Endothelial cell of umbilical vein (primary cell): ENCODE measurements at regions not wholly inside any gene's neighbourhood (a gene's known extent, or its start where the extent isn't known, plus 50 kb on each side); places are given as distances from the start of the nearest gene placed in this dataset.

Experiments used
- BruUV-seq: library from RNA; stranded (reverse); fragments of 400-500 nt; replicated peaks from 2 replicates; lab custom pipeline; 2021; lab: Mats Ljungman, UMichigan
- CTCF ChIA-PET: fragments of 300-600, 350-600 bp; sonication (Branson Sonifier 250); formaldehyde crosslinking; loops from one replicate; lab custom pipeline; 2021; ENCODE audit warnings: antibody characterized with exemption, inconsistent platforms; lab: Charles Lee
- POLR2A ChIA-PET: fragments of 300-600, 350-600 bp; sonication (Branson Sonifier 250); formaldehyde crosslinking; loops from one replicate; lab custom pipeline; 2021; ENCODE audit warnings: antibody characterized with exemption, inconsistent platforms; lab: Charles Lee
- DNase-seq: peaks from one replicate; pipeline ENCODE4 v3.0.0-alpha.2; 2011; ENCODE audit warnings: low read depth, low spot score
- FAIRE-seq: peaks from 2 replicates; lab custom pipeline; 2011; peaks lifted over from hg19 to GRCh38; lab: Jason Lieb, UNC
- H2AFZ ChIP-seq: 2 replicates; pipeline ENCODE4 v1.6.0; 2012; ENCODE audit warnings: low read depth, low read length, control low read depth, inconsistent platforms
- H3K27ac ChIP-seq: 2 replicates; pipeline ENCODE4 v1.5.1; 2011; ENCODE audit warnings: low read depth, mild to moderate bottlenecking, control low read depth, low read length, moderate library complexity; ENCODE audit not compliant: insufficient read depth
- H3K27me3 ChIP-seq, 2 experiments: 2 replicates each; pipeline versions ENCODE4 v1.6.0 to v1.6.1; 2011; ENCODE audit warnings: low read length in 2 of 2, mixed read lengths in 1 of 2; ENCODE audit not compliant: control insufficient read depth in 2 of 2, insufficient read depth in 2 of 2
- H3K36me3 ChIP-seq, 2 experiments: 2 replicates in 1 of 2; 3 replicates in 1 of 2; pipeline ENCODE4 v1.5.1; 2011; ENCODE audit warnings: low read length in 2 of 2, mild to moderate bottlenecking in 1 of 2, moderate library complexity in 1 of 2; ENCODE audit not compliant: control insufficient read depth in 2 of 2, insufficient read depth in 2 of 2; ENCODE audit errors: extremely low read depth in 1 of 2
- H3K4me1 ChIP-seq: 3 replicates; pipeline ENCODE4 v1.5.1; 2011; ENCODE audit warnings: mild to moderate bottlenecking, low read length; ENCODE audit not compliant: control insufficient read depth, insufficient read depth; ENCODE audit errors: extremely low read depth
- H3K4me2 ChIP-seq: 2 replicates; pipeline ENCODE4 v1.6.1; 2011; ENCODE audit warnings: low read length, control low read depth, mixed read lengths; ENCODE audit not compliant: insufficient read depth
- H3K4me3 ChIP-seq, 3 experiments: fragments of 200-600 bp in 1 of 3; sonication (generic), shearing (Covaris generic) in 1 of 3; replicated peaks in 1 of 3; 2 replicates each; pipeline ENCODE4 v1.5.1; 2011 to 2016; ENCODE audit warnings: control low read depth in 3 of 3, low read length in 3 of 3, mild to moderate bottlenecking in 2 of 3, inconsistent platforms in 1 of 3, low read depth in 1 of 3, moderate library complexity in 1 of 3; ENCODE audit not compliant: insufficient read depth in 1 of 3
- H3K79me2 ChIP-seq: 2 replicates; pipeline ENCODE4 v1.6.0; 2012; ENCODE audit warnings: low read length, inconsistent platforms; ENCODE audit not compliant: control insufficient read depth, insufficient read depth
- H3K9ac ChIP-seq: replicated peaks from 2 replicates; pipeline ENCODE3; 2011; ENCODE audit warnings: low read length, control low read depth; ENCODE audit not compliant: insufficient read depth; ENCODE audit errors: extremely low read depth
- H3K9me1 ChIP-seq: replicated peaks from 3 replicates; pipeline ENCODE4 v1.6.0; 2011; ENCODE audit warnings: mild to moderate bottlenecking, low read length; ENCODE audit not compliant: control insufficient read depth, insufficient read depth; ENCODE audit errors: extremely low read depth
- H3K9me3 ChIP-seq: replicated peaks from 2 replicates; pipeline ENCODE4 v1.5.1; 2012; ENCODE audit warnings: low read length, inconsistent platforms; ENCODE audit not compliant: control insufficient read depth, insufficient read depth
- H4K20me1 ChIP-seq: replicated peaks from 2 replicates; pipeline ENCODE3; 2011; ENCODE audit warnings: mild to moderate bottlenecking, low read length; ENCODE audit not compliant: control insufficient read depth, insufficient read depth; ENCODE audit errors: extremely low read depth
- EZH2 ChIP-seq: IDR thresholded peaks from 2 replicates; pipeline ENCODE4 v1.6.1; 2012; ENCODE audit warnings: borderline replicate concordance, low read depth, mild to moderate bottlenecking, moderate library complexity, low read length, inconsistent platforms; ENCODE audit not compliant: severe bottlenecking
- GATA2 ChIP-seq: IDR thresholded peaks from 2 replicates; pipeline ENCODE4 v1.7.0; 2011; ENCODE audit warnings: low read depth, mild to moderate bottlenecking, moderate library complexity, mixed read lengths, low read length; ENCODE audit not compliant: insufficient read length, insufficient read depth
- JUN ChIP-seq: IDR thresholded peaks from 2 replicates; pipeline ENCODE4 v1.6.1; 2011; ENCODE audit warnings: borderline replicate concordance, low read depth; ENCODE audit not compliant: insufficient read length, insufficient read depth
- POLR2A ChIP-seq: IDR thresholded peaks from 2 replicates; pipeline ENCODE4 v1.6.1; 2012; ENCODE audit warnings: low read depth, mild to moderate bottlenecking, control low read depth, low read length
- dilution Hi-C: fragments of 300-500 bp; cut with MboI; formaldehyde crosslinking; loops from one replicate; pipeline ENCODE4 v1.15.0; 2019; ENCODE audit warnings: low sequenced_read_pairs; ENCODE audit not compliant: extremely low pct_ligation_motif_present
- intact Hi-C: fragments of 100-400 bp; cut with micrococcal nuclease; formaldehyde crosslinking; loops from one replicate; pipeline ENCODE4 v1.10.0; 2022

DNA sequence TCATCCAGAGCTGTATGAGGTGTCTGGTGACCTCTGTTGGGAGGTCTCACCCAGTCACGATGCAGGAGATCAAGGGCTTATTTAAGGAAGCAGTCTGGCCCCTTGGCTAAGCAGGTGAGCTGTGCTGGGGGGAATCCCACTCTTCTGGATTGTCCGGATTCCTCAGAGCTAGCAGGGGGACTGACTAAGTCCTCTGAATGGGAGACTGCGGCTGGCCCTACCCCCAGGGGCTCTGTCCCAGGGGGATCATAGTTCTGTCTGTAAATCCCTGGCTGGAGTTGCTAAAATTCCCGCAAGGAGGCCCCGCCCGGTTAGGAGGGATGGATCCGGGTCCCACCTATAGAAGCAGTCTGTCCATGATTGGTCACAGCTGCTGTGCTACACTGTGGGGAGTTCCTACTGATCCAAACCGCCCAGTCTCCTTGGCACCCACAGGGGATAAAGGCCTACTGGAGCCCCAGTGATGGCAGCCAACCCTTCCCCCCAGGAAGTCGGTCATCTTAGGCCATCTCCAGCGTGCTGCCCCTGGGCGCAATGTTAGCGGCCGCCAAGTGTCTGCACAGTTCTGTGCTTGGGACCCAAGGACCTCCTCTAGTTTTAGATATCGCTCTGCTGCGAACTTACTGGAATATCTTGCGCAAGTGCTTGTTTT lies 118.2 kb upstream of the KLF8 start:
- Histone ChIP-seq H3K27me3 (no peaks in the 10 kb centered on the region), H3K79me2 (no peaks in the 10 kb centered on the region), H3K9me1 (no peaks in the 10 kb centered on the region), H3K9ac (no peak overlapping the region), H3K36me3 (no peaks in the 10 kb centered on the region), H3K4me2 (no peak overlapping the region), H3K4me1 (no peaks in the 10 kb centered on the region), H4K20me1 (no peaks in the 10 kb centered on the region), H2AFZ (no peak overlapping the region), H3K27ac (no peak overlapping the region), H3K9me3 (no peaks in the 10 kb centered on the region), H3K4me3 (no peak overlapping the region)
- POLR2A ChIA-PET: no interaction called here
- no TSS peak for BruUV-seq
- FAIRE-seq (no peak), DNase-seq (no peak)
- CTCF ChIA-PET: no interaction called here
- dilution Hi-C loops: no loop called here
- TF ChIP-seq JUN (no peak), EZH2 (no peak), POLR2A (no peak)
- intact Hi-C loops: no loop called here

DNA sequence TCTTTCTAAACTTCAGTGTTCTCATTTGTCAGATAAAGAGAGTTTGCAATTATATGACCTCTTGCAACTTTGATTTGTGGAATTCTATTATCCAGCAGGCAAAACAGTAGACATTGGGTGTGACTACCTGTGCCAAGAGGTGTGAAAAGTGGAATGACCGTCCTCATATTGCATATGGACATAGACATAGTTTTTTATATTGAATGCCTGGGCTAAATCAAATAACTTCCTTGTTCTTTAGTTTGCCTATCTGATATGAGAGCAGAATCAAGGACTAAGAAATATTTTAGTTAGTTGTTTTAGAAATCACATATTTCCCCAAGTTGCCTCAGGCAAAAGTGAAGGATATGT lies 117.7 kb upstream of the KLF8 start:
- DNase-seq (no peak), FAIRE-seq (no peak)
- ChIA-PET POLR2A (no interaction called here), CTCF (no interaction called here)
- no peak overlapping the region for H2AFZ ChIP-seq
- H3K27me3 ChIP-seq: no peaks in the 10 kb centered on the region
- no peaks in the 10 kb centered on the region for H4K20me1 ChIP-seq
- no peak overlapping the region for H3K27ac ChIP-seq
- no peaks in the 10 kb centered on the region for H3K79me2 ChIP-seq
- no TSS peak for BruUV-seq
- dilution Hi-C loops: no loop called here
- H3K4me1 ChIP-seq: no peaks in the 10 kb centered on the region
- no peak overlapping the region for H3K4me3 ChIP-seq
- no peaks in the 10 kb centered on the region for H3K9me1 ChIP-seq
- H3K4me2 ChIP-seq: no peak overlapping the region
- no peak overlapping the region for H3K9ac ChIP-seq
- no peak for TF ChIP-seq GATA2
- H3K36me3 ChIP-seq: no peaks in the 10 kb centered on the region
- intact Hi-C loops: no loop called here
- H3K9me3 ChIP-seq: no peaks in the 10 kb centered on the region
